GM11168 (cell line): ENCODE measurements at regions not wholly inside any gene's neighbourhood (a gene's known extent, or its start where the extent isn't known, plus 50 kb on each side); places are given as distances from the start of the nearest gene placed in this dataset.
"Not testable (repeated sequence)": the region's sequence is repeated elsewhere in the genome, so short reads cannot be mapped to it uniquely, and the experiment has no call there.

Experiments used
- in situ Hi-C: fragments of 300-500 bp; cut with MboI; formaldehyde crosslinking; loops from one replicate; pipeline ENCODE4 v1.12.0; 2022; ENCODE audit warnings: low sequenced_read_pairs; ENCODE audit not compliant: unreplicated experiment

GRCh38 chr9:34797367-34797766, 87.4 kb upstream of the CCL21 start:
- in situ Hi-C loops, result no loop called here

- in situ Hi-C loops, result no loop called here
These were observed 87.0 kb upstream of the CCL21 start for GRCh38 chr9:34796924-34797323.

- in situ Hi-C loops, result no loop called here
These were observed 83.5 kb upstream of the CCL21 start for GRCh38 chr9:34793428-34793827.

GRCh38 chr9:34783951-34784487, 74.1 kb upstream of the CCL21 start:
- in situ Hi-C loops, result no loop called here

- in situ Hi-C loops, result no loop called here
These were observed 72.4 kb upstream of the CCL21 start for GRCh38 chr9:34782372-34782771.

DNA sequence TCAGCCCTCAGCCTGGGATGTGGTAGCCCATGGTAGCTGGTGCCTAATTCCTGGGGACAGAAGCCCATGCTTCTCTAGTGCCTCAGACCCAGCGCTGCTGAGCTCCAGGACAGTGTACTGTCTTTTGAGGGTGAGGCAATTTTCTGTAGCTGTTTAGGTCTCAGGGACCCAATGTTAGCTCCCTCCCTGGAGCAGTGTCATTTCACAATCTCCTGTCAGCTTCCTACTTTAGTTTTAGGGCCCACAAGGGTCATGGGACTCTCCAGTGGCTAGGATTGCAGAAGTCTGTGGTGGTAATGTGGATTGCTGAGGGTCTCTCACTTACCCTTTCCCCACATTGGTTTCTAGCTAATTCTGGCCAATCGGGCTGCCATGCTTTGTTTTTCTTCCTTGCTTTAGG, 67.7 kb upstream of the CCL21 start:
- in situ Hi-C loops, result no loop called here

- in situ Hi-C loops, result no loop called here
These were observed 64.0 kb upstream of the CCL21 start for GRCh38 chr9:34773955-34774354.

GRCh38 chr9:34773306-34773910, 63.5 kb upstream of the CCL21 start:
- in situ Hi-C loops, result no loop called here

DNA sequence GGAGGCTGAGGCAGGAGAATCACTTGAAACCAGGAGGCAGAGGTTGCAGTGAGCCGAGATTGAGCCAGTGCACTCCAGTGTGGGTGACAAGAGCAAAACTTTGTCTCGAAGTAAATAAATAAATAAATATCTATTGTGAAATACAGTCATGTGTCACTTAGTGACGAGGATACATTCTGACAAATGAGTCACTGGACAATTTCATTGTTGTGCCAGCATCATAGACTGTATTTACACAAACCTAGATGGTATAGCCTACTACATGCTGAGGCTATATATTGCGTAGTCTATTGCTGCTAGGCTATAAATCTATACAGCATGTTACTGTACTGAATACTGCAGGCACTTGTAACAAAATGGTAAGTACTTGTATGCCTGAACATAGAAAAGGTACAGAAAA, 61.1 kb upstream of the CCL21 start:
- in situ Hi-C loops, result no loop called here

DNA sequence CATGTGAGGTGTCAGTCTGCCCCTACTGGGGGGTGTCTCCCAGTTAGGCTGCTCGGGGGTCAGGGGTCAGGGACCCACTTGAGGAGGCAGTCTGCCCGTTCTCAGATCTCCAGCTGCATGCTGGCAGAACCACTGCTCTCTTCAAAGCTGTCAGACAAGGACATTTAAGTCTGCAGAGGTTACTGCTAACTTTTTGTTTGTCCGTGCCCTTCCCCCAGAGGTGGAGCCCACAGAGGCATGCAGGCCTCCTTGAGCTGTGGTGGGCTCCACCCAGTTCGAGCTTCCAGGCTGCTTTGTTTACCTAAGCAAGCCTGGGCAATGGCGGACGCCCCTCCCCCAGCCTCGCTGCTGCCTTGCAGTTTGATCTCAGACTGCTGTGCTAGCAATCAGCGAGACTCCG, 57.2 kb upstream of the CCL21 start:
- in situ Hi-C loops, result not testable (repeated sequence)

DNA sequence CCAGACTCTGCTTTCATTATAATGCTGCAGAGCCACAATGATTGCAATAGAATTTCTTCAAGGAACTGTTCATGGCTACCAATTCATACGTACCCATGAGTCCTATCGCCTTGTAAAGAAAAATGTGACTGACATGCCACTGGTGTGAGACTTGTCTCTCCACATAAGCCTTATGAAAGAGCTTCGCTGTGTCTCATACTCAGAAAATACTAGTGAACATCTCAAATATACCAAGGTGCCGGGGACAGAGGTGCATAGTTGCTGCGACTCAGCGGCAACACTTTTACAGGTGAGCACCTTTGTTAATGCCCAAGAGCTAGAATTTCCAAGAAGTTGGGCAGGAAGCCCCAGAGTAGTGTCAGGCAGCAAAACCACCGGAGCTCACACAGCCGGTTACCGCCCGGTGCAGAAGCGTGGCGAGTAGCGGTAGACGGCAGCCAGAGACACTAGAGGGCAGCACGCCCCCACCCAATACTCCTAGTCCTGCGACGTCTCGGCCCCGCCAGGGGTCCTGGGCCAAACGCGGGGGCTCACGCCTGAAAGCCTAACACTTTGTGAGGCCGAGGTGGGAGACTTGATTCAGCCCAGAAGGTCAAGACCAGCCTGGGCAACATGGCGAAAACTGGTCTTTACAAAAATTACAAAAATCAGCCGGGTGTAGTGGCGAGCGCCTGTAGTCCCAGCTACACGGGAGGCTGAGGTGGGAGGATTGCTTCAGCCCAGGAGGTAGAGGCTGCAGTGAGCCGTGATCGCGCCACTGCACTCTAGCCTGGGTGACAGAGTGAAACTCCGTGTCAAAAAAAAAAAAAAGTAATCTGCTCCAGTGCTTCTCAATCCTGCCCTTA, 50.5 kb upstream of the CCL21 start:
- in situ Hi-C loops, result not testable (repeated sequence)
